GM23338 (cell line): ENCODE measurements at regions not wholly inside any gene's neighbourhood (a gene's known extent, or its start where the extent isn't known, plus 50 kb on each side); places are given as distances from the start of the nearest gene placed in this dataset.

Experiments
- CREB1 ChIP-seq: fragments of 250-450 bp; sonication (Bioruptor Pico); IDR thresholded peaks from 2 replicates; pipeline ENCODE4 v1.5.0; 2020; ENCODE audit warnings: low read depth, mild to moderate bottlenecking, moderate library complexity
- EZH2 ChIP-seq: fragments of 200-600 bp; sonication (generic); IDR thresholded peaks from one replicate; pipeline ENCODE4 v1.8.0; 2017; ENCODE audit warnings: antibody characterized with exemption, mild to moderate bottlenecking, low read depth; ENCODE audit not compliant: unreplicated experiment
- EZH2phosphoT487 ChIP-seq: fragments of 200-600 bp; sonication (generic); IDR thresholded peaks from one replicate; pipeline ENCODE4 v1.8.1; 2018; ENCODE audit warnings: antibody characterized with exemption; ENCODE audit not compliant: unreplicated experiment
- JUNB ChIP-seq: IDR thresholded peaks from one replicate; pipeline ENCODE4 v1.6.1; 2016; ENCODE audit warnings: antibody characterized with exemption; ENCODE audit not compliant: unreplicated experiment
- NANOG ChIP-seq: IDR thresholded peaks from 2 replicates; pipeline ENCODE4 v1.6.1; 2016; ENCODE audit warnings: antibody characterized with exemption, borderline replicate concordance
- POLR2AphosphoS5 ChIP-seq: IDR thresholded peaks from 2 replicates; pipeline ENCODE4 v1.6.1; 2016; ENCODE audit warnings: antibody characterized with exemption, low read depth
- STAT1 ChIP-seq: IDR thresholded peaks from one replicate; pipeline ENCODE4 v1.6.1; 2016; ENCODE audit warnings: antibody characterized with exemption; ENCODE audit not compliant: unreplicated experiment
- ZNF114 ChIP-seq: fragments of 250-450 bp; sonication (Bioruptor Pico); IDR thresholded peaks from 2 replicates; pipeline ENCODE4 v1.5.0; 2020; ENCODE audit warnings: mild to moderate bottlenecking, moderate library complexity
- ZNF331 ChIP-seq: fragments of 250-450 bp; sonication (Bioruptor Pico); IDR thresholded peaks from 2 replicates; pipeline ENCODE4 v1.5.0; 2020; ENCODE audit warnings: low read depth, mild to moderate bottlenecking, moderate library complexity
- TF ChIP-seq, protein P1 (sequence below), 2 experiments: fragments of 200-600 bp in 1 of 2; sonication (generic) in 1 of 2; conservative IDR thresholded peaks; 2 replicates each; pipeline versions ENCODE4 v1.5.1 to v1.6.1; 2016 to 2017; ENCODE audit warnings: antibody characterized with exemption in 2 of 2, low read depth in 2 of 2, mild to moderate bottlenecking in 2 of 2, moderate library complexity in 1 of 2
- TF ChIP-seq, protein P2 (sequence below): IDR thresholded peaks from one replicate; pipeline ENCODE4 v1.6.1; 2018; ENCODE audit warnings: antibody characterized with exemption; ENCODE audit not compliant: unreplicated experiment
- TF ChIP-seq, protein P3 (sequence below): IDR thresholded peaks from 2 replicates; pipeline ENCODE4 v1.6.1; 2016; ENCODE audit warnings: antibody characterized with exemption
- TF ChIP-seq, protein P4 (sequence below): fragments of 250-450 bp; sonication (Bioruptor Pico); IDR thresholded peaks from 2 replicates; pipeline ENCODE4 v1.5.0; 2020; ENCODE audit warnings: mild to moderate bottlenecking, moderate library complexity

DNA sequence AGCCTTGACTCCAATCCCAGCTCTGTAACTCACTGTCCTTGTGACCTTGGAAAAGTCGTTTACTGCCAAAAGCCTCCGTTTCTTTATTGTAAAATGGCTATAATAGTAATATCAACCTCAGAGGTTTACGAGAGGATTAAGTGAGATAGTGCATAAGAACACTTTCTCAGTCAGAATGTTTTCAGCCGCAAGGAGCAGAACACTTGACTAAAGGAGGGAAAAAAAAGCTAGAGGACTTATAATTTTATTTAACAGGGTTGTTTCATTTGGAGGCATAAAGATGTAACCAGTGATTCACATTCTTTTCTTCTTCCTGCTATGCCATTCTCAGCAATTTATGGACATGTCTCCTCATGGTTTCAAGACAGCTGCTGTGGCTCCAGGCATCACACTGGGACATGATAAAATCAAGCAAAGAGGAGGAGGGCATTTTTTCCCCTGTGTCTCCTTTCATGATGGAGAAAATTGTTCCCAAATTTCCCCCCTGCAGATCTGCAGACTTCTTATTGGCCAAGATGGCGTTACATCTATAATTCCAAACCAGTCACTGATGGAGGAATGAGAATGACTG, 143.0 kb upstream of the PTPN1 start:
- TF ChIP-seq POLR2AphosphoS5, result no peak
- TF ChIP-seq, protein P1, sequence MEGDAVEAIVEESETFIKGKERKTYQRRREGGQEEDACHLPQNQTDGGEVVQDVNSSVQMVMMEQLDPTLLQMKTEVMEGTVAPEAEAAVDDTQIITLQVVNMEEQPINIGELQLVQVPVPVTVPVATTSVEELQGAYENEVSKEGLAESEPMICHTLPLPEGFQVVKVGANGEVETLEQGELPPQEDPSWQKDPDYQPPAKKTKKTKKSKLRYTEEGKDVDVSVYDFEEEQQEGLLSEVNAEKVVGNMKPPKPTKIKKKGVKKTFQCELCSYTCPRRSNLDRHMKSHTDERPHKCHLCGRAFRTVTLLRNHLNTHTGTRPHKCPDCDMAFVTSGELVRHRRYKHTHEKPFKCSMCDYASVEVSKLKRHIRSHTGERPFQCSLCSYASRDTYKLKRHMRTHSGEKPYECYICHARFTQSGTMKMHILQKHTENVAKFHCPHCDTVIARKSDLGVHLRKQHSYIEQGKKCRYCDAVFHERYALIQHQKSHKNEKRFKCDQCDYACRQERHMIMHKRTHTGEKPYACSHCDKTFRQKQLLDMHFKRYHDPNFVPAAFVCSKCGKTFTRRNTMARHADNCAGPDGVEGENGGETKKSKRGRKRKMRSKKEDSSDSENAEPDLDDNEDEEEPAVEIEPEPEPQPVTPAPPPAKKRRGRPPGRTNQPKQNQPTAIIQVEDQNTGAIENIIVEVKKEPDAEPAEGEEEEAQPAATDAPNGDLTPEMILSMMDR (conservative IDR thresholded peaks at IDR 0.05; ENCODE audit: low read depth in 2 of 2), result no peak
- TF ChIP-seq EZH2phosphoT487, result no peak
- TF ChIP-seq, protein P2, sequence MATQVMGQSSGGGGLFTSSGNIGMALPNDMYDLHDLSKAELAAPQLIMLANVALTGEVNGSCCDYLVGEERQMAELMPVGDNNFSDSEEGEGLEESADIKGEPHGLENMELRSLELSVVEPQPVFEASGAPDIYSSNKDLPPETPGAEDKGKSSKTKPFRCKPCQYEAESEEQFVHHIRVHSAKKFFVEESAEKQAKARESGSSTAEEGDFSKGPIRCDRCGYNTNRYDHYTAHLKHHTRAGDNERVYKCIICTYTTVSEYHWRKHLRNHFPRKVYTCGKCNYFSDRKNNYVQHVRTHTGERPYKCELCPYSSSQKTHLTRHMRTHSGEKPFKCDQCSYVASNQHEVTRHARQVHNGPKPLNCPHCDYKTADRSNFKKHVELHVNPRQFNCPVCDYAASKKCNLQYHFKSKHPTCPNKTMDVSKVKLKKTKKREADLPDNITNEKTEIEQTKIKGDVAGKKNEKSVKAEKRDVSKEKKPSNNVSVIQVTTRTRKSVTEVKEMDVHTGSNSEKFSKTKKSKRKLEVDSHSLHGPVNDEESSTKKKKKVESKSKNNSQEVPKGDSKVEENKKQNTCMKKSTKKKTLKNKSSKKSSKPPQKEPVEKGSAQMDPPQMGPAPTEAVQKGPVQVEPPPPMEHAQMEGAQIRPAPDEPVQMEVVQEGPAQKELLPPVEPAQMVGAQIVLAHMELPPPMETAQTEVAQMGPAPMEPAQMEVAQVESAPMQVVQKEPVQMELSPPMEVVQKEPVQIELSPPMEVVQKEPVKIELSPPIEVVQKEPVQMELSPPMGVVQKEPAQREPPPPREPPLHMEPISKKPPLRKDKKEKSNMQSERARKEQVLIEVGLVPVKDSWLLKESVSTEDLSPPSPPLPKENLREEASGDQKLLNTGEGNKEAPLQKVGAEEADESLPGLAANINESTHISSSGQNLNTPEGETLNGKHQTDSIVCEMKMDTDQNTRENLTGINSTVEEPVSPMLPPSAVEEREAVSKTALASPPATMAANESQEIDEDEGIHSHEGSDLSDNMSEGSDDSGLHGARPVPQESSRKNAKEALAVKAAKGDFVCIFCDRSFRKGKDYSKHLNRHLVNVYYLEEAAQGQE, result no peak
- TF ChIP-seq CREB1 (CRISPR knock-in tag), result no peak
- TF ChIP-seq EZH2, result no peak
- TF ChIP-seq, protein P3, sequence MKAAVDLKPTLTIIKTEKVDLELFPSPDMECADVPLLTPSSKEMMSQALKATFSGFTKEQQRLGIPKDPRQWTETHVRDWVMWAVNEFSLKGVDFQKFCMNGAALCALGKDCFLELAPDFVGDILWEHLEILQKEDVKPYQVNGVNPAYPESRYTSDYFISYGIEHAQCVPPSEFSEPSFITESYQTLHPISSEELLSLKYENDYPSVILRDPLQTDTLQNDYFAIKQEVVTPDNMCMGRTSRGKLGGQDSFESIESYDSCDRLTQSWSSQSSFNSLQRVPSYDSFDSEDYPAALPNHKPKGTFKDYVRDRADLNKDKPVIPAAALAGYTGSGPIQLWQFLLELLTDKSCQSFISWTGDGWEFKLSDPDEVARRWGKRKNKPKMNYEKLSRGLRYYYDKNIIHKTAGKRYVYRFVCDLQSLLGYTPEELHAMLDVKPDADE, result no peak
- TF ChIP-seq, protein P4, sequence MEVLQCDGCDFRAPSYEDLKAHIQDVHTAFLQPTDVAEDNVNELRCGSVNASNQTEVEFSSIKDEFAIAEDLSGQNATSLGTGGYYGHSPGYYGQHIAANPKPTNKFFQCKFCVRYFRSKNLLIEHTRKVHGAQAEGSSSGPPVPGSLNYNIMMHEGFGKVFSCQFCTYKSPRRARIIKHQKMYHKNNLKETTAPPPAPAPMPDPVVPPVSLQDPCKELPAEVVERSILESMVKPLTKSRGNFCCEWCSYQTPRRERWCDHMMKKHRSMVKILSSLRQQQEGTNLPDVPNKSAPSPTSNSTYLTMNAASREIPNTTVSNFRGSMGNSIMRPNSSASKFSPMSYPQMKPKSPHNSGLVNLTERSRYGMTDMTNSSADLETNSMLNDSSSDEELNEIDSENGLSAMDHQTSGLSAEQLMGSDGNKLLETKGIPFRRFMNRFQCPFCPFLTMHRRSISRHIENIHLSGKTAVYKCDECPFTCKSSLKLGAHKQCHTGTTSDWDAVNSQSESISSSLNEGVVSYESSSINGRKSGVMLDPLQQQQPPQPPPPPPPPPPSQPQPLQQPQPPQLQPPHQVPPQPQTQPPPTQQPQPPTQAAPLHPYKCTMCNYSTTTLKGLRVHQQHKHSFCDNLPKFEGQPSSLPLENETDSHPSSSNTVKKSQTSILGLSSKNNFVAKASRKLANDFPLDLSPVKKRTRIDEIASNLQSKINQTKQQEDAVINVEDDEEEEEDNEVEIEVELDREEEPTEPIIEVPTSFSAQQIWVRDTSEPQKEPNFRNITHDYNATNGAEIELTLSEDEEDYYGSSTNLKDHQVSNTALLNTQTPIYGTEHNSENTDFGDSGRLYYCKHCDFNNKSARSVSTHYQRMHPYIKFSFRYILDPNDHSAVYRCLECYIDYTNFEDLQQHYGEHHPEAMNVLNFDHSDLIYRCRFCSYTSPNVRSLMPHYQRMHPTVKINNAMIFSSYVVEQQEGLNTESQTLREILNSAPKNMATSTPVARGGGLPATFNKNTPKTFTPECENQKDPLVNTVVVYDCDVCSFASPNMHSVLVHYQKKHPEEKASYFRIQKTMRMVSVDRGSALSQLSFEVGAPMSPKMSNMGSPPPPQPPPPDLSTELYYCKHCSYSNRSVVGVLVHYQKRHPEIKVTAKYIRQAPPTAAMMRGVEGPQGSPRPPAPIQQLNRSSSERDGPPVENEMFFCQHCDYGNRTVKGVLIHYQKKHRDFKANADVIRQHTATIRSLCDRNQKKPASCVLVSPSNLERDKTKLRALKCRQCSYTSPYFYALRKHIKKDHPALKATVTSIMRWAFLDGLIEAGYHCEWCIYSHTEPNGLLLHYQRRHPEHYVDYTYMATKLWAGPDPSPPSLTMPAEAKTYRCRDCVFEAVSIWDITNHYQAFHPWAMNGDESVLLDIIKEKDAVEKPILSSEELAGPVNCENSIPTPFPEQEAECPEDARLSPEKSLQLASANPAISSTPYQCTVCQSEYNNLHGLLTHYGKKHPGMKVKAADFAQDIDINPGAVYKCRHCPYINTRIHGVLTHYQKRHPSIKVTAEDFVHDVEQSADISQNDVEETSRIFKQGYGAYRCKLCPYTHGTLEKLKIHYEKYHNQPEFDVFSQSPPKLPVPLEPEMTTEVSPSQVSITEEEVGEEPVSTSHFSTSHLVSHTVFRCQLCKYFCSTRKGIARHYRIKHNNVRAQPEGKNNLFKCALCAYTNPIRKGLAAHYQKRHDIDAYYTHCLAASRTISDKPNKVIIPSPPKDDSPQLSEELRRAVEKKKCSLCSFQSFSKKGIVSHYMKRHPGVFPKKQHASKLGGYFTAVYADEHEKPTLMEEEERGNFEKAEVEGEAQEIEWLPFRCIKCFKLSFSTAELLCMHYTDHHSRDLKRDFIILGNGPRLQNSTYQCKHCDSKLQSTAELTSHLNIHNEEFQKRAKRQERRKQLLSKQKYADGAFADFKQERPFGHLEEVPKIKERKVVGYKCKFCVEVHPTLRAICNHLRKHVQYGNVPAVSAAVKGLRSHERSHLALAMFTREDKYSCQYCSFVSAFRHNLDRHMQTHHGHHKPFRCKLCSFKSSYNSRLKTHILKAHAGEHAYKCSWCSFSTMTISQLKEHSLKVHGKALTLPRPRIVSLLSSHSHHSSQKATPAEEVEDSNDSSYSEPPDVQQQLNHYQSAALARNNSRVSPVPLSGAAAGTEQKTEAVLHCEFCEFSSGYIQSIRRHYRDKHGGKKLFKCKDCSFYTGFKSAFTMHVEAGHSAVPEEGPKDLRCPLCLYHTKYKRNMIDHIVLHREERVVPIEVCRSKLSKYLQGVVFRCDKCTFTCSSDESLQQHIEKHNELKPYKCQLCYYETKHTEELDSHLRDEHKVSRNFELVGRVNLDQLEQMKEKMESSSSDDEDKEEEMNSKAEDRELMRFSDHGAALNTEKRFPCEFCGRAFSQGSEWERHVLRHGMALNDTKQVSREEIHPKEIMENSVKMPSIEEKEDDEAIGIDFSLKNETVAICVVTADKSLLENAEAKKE, result no peak
- TF ChIP-seq ZNF331 (CRISPR knock-in tag), result no peak
- TF ChIP-seq NANOG, result no peak
- TF ChIP-seq STAT1, result no peak
- TF ChIP-seq JUNB, result no peak
- TF ChIP-seq ZNF114 (CRISPR knock-in tag), result no peak
